ENCODE measurements at regions not wholly inside any gene's neighbourhood (a gene's known extent, or its start where the extent isn't known, plus 50 kb on each side); places are given as distances from the start of the nearest gene placed in this dataset.
"Not testable (repeated sequence)": the region's sequence is repeated elsewhere in the genome, so short reads cannot be mapped to it uniquely, and the experiment has no call there.

GRCh38 chr7:9120331-9120730 lies 686.9 kb downstream of the NXPH1 start:
- TF ChIP-seq, protein P1, sequence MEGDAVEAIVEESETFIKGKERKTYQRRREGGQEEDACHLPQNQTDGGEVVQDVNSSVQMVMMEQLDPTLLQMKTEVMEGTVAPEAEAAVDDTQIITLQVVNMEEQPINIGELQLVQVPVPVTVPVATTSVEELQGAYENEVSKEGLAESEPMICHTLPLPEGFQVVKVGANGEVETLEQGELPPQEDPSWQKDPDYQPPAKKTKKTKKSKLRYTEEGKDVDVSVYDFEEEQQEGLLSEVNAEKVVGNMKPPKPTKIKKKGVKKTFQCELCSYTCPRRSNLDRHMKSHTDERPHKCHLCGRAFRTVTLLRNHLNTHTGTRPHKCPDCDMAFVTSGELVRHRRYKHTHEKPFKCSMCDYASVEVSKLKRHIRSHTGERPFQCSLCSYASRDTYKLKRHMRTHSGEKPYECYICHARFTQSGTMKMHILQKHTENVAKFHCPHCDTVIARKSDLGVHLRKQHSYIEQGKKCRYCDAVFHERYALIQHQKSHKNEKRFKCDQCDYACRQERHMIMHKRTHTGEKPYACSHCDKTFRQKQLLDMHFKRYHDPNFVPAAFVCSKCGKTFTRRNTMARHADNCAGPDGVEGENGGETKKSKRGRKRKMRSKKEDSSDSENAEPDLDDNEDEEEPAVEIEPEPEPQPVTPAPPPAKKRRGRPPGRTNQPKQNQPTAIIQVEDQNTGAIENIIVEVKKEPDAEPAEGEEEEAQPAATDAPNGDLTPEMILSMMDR (conservative IDR thresholded peaks at IDR 0.05; ENCODE audit: control insufficient read depth, insufficient read depth, low read depth, low read length), result no peak
- H3K4me3 ChIP-seq (ENCODE audit: control insufficient read depth, low read depth, low read length), result no peak overlapping the region
- no peak for DNase-seq (ENCODE audit: low read depth)

GRCh38 chr7:9124320-9124719 lies 690.9 kb downstream of the NXPH1 start:
- TF ChIP-seq, protein P1 (conservative IDR thresholded peaks at IDR 0.05; ENCODE audit: control insufficient read depth, insufficient read depth, low read depth, low read length), result no peak
- H3K4me3 ChIP-seq (ENCODE audit: control insufficient read depth, low read depth, low read length), result no peak overlapping the region
- DNase-seq (ENCODE audit: low read depth), result no peak

DNA sequence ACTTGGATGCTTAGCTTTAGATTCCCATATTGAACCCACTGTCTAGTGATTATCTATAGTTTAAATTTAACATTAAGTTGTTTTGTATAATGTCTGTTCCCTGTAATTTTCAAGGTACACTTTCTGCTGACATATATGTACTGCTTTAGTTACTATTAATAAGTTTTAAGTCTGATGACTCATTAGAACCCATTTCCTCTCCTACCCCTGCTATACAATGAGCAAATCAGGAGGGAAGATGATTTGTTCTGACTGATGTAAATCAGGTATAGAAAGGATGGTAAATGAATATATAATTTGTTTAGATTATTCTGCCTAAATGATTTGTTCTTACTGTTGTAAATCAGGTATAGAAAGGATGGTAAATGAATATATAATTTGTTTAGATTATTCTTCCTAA lies 691.8 kb downstream of the NXPH1 start:
- DNase-seq (ENCODE audit: low read depth), result no peak
- no peak overlapping the region for H3K4me3 ChIP-seq (ENCODE audit: control insufficient read depth, low read depth, low read length)
- TF ChIP-seq, protein P1 (conservative IDR thresholded peaks at IDR 0.05; ENCODE audit: control insufficient read depth, insufficient read depth, low read depth, low read length), result no peak

GRCh38 chr7:9127901-9128300 lies 694.5 kb downstream of the NXPH1 start:
- no peak for DNase-seq (ENCODE audit: low read depth)
- TF ChIP-seq, protein P1 (conservative IDR thresholded peaks at IDR 0.05; ENCODE audit: control insufficient read depth, insufficient read depth, low read depth, low read length), result no peak
- no peak overlapping the region for H3K4me3 ChIP-seq (ENCODE audit: control insufficient read depth, low read depth, low read length)

GRCh38 chr7:9148687-9149086 lies 715.3 kb downstream of the NXPH1 start:
- TF ChIP-seq, protein P1 (conservative IDR thresholded peaks at IDR 0.05; ENCODE audit: control insufficient read depth, insufficient read depth, low read depth, low read length), result no peak

DNA sequence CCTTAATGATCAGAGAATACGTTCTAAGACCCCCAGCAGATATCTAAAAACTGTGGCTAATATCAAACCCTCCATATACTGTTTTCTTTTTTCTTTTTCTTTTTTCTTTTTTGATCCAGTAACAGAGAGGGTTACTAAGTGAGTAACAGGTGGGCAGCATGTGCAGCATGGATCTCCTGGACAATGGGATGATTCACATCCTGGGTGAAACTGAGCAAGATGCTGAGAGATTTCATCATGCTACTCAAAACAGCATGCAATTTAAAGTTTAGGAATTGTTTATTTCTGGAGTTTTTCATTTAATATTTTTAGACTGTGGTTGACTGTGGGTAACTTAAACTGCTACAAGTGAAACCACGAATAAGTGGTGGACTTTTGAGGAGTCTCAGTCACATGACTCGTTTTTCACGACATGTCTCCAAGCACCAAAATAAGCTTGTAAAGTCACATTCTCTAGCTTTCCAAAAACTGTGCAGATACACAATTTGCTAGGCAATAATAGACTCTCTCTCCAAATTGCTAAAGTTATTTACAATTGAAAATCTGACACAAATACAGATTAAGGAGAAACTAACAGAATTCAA lies 716.2 kb downstream of the NXPH1 start:
- TF ChIP-seq, protein P1 (conservative IDR thresholded peaks at IDR 0.05; ENCODE audit: control insufficient read depth, insufficient read depth, low read depth, low read length), result no peak
- DNase-seq (ENCODE audit: low read depth), result no peak
- H3K4me3 ChIP-seq (ENCODE audit: control insufficient read depth, low read depth, low read length), result no peak overlapping the region

More at GRCh38 chr7:9148687-9149086, 715.3 kb downstream of the NXPH1 start:
- DNase-seq (ENCODE audit: low read depth), result no peak
- H3K4me3 ChIP-seq (ENCODE audit: control insufficient read depth, low read depth, low read length), result no peak overlapping the region

- DNase-seq (ENCODE audit: low read depth); H3K4me3 ChIP-seq (ENCODE audit: control insufficient read depth, low read depth, low read length): not testable (repeated sequence)
Observed at GRCh38 chr7:9163691-9164090, 730.3 kb downstream of the NXPH1 start.

Measured in fibroblast of mammary gland (primary cell).